Astrocyte of the spinal cord (primary cell): ENCODE measurements at regions not wholly inside any gene's neighbourhood (a gene's known extent, or its start where the extent isn't known, plus 50 kb on each side); places are given as distances from the start of the nearest gene placed in this dataset.

Experiments
- DNase-seq: peaks from one replicate; pipeline ENCODE4 v3.0.0; 2011; ENCODE audit warnings: low read depth, low spot score
- H3K4me3 ChIP-seq: 2 replicates; pipeline ENCODE4 v1.5.1; 2011; ENCODE audit warnings: low read depth, mild to moderate bottlenecking, low read length, moderate library complexity
- CTCF ChIP-seq: IDR thresholded peaks from 2 replicates; pipeline ENCODE4 v1.5.1; 2012; ENCODE audit warnings: low read depth, mild to moderate bottlenecking, low read length, inconsistent platforms
- in situ Hi-C: cut with HindIII; loops from 2 replicates; pipeline ENCODE4 v1.10.0; 2017; ENCODE audit warnings: low sequenced_read_pairs

- no peak for TF ChIP-seq CTCF
- in situ Hi-C loops: no loop called here
- H3K4me3 ChIP-seq: no peak overlapping the region
- DNase-seq: no peak
Measured at GRCh38 chr18:60929966-60930365, 403.3 kb upstream of the CDH20 start.

GRCh38 chr18:60935041-60935910 lies 398.0 kb upstream of the CDH20 start:
- no peak for TF ChIP-seq CTCF
- in situ Hi-C loops: no loop called here
- DNase-seq: peak; percentile 35
- no peak overlapping the region for H3K4me3 ChIP-seq

GRCh38 chr18:60936101-60936500 lies 397.1 kb upstream of the CDH20 start:
- in situ Hi-C loops: no loop called here
- no peak for DNase-seq
- H3K4me3 ChIP-seq: no peak overlapping the region
- TF ChIP-seq CTCF: no peak

- TF ChIP-seq CTCF: no peak
- in situ Hi-C loops: no loop called here
- H3K4me3 ChIP-seq: no peak overlapping the region
- DNase-seq: no peak
Measured at GRCh38 chr18:60943297-60943696, 389.9 kb upstream of the CDH20 start.

GRCh38 chr18:60950634-60951033 lies 382.6 kb upstream of the CDH20 start:
- in situ Hi-C loops: no loop called here
- TF ChIP-seq CTCF: no peak

GRCh38 chr18:60951091-60951490 lies 382.1 kb upstream of the CDH20 start:
- in situ Hi-C loops: no loop called here
- DNase-seq: no peak

More at GRCh38 chr18:60950634-60951033, 382.6 kb upstream of the CDH20 start:
- no peak overlapping the region for H3K4me3 ChIP-seq
- DNase-seq: no peak

More at GRCh38 chr18:60951091-60951490, 382.1 kb upstream of the CDH20 start:
- H3K4me3 ChIP-seq: no peak overlapping the region
- no peak for TF ChIP-seq CTCF
